ENCODE measurements at regions not wholly inside any gene's neighbourhood (a gene's known extent, or its start where the extent isn't known, plus 50 kb on each side); places are given as distances from the start of the nearest gene placed in this dataset.

- no peak for DNase-seq
Measured at GRCh38 chr5:61916621-61917620, 389.1 kb upstream of the KIF2A start.

GRCh38 chr5:61918611-61919010 lies 387.4 kb upstream of the KIF2A start:
- DNase-seq = peak; percentile 14

GRCh38 chr5:61919920-61920319 lies 386.1 kb upstream of the KIF2A start:
- DNase-seq = peak; percentile 76

GRCh38 chr5:61924251-61924650 lies 381.8 kb upstream of the KIF2A start:
- DNase-seq = no peak

GRCh38 chr5:61926911-61927310 lies 379.1 kb upstream of the KIF2A start:
- no peak for DNase-seq

GRCh38 chr5:61931236-61931635 lies 374.8 kb upstream of the KIF2A start:
- DNase-seq = no peak

- peak; percentile 53 for DNase-seq
Measured at GRCh38 chr5:61933787-61934626, 372.0 kb upstream of the KIF2A start.

GRCh38 chr5:61941637-61942036 lies 364.4 kb upstream of the KIF2A start:
- no peak for DNase-seq

GRCh38 chr5:61942462-61943049 lies 363.4 kb upstream of the KIF2A start:
- no peak for DNase-seq

GRCh38 chr5:61943713-61944112 lies 362.3 kb upstream of the KIF2A start:
- no peak for DNase-seq

- no peak for DNase-seq
Measured at GRCh38 chr5:61948151-61948550, 357.9 kb upstream of the KIF2A start.

- no peak for DNase-seq
Measured at GRCh38 chr5:61949054-61949678, 356.8 kb upstream of the KIF2A start.

GRCh38 chr5:61949679-61950435 lies 356.1 kb upstream of the KIF2A start:
- no peak for DNase-seq

- no peak for DNase-seq
Measured at GRCh38 chr5:61951295-61951694, 354.7 kb upstream of the KIF2A start.

- DNase-seq = no peak
Measured at GRCh38 chr5:61953913-61954312, 352.1 kb upstream of the KIF2A start.

- no peak for DNase-seq
Measured at GRCh38 chr5:61964201-61964600, 341.8 kb upstream of the KIF2A start.

GRCh38 chr5:61965069-61965468 lies 340.9 kb upstream of the KIF2A start:
- DNase-seq = no peak

- DNase-seq = no peak
Measured at GRCh38 chr5:61965490-61965889, 340.5 kb upstream of the KIF2A start.

- no peak for DNase-seq
Measured at GRCh38 chr5:61966296-61966955, 339.6 kb upstream of the KIF2A start.

- DNase-seq = no peak
Measured at GRCh38 chr5:61966997-61967396, 339.0 kb upstream of the KIF2A start.

- no peak for DNase-seq
Measured at GRCh38 chr5:61967681-61968080, 338.3 kb upstream of the KIF2A start.

GRCh38 chr5:61969347-61969746 lies 336.7 kb upstream of the KIF2A start:
- no peak for DNase-seq
